ENCODE measurements at regions not wholly inside any gene's neighbourhood (a gene's known extent, or its start where the extent isn't known, plus 50 kb on each side); places are given as distances from the start of the nearest gene placed in this dataset.

DNA sequence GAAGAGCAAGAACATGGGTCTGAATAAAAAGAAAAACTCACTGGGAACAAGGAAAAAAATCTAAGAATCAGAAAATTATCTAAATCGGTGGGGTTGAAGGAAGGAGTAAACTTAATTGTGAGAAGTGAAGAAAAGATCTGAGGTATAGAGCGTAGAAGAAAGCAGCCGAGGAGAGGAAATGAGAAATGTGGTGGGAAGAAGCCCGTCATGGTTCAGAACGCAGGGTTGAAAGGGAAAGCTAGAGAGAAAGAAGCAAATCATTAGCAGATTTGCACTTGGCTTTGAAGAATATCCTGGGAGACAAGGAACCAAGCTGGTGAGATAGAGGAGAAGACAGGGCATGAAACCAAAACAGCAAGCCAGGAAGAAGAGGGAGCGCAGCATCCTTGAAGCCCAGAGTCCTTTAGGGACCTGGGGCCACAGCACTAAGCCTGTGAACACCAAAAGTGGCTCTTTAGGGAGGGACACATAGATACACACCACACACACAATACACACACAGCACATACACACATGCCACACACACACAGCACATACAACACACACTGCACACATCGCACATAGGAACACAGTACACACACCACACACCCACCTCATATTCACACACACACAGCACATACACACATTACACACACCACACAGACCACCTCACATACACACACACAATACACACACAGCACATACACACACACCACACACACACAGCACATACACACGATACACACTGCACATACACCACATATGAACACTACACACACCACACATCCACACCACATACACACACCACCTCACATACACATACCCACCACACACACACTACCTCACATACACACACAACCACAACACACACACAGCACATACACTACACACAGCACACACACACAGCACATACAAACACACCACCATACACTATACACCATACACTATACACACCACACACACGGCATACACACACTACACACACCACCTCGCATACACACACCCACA lies 274.6 kb downstream of the ETAA1 start:
- no peak overlapping the region for H2BK12ac ChIP-seq (ENCODE audit: low read length)

DNA sequence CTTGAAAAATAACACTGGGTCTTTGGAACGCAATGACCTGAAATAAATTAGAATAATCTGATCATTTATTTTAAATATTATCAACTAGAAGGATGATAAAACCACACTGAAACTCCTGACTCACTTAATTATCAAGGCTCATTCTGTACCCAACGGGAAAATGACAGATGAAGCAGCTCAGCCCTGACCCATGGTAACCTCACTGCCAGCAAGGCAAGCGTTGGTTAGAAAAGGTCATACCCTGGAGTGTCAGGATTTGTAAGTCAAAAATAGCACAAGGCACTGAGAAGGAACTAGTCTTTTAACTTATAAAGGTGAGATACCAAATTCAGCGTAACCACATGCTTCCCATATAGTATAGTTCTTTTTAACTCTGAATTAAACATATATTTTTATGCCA lies 277.5 kb downstream of the ETAA1 start:
- no peak for DNase-seq (ENCODE audit: low spot score)
- Histone ChIP-seq H3K4ac (ENCODE audit: low read length) (no peak overlapping the region), H3K9me3 (replicated peaks in 1 of 2; ENCODE audit: control insufficient read depth in 2 of 2, insufficient read depth in 1 of 2, low read depth in 1 of 2, low read length in 2 of 2) (peaks cover 0 to 12% of the 10 kb centered on the region in 2 donors), H2BK5ac (ENCODE audit: low read length) (no peak overlapping the region), H3K9ac (ENCODE audit: low read depth, low read length, poor library complexity) (no peak overlapping the region), H2AK5ac (ENCODE audit: low read depth, low read length) (no peak overlapping the region), H2BK15ac (ENCODE audit: low read length) (no peak overlapping the region), H3K14ac (ENCODE audit: low read length) (no peak overlapping the region), H3K4me1 (ENCODE audit: control insufficient read depth in 2 of 2, insufficient read depth in 1 of 2, low read depth in 1 of 2, low read length in 2 of 2) (peaks cover 0 to 3% of the 10 kb centered on the region in 2 donors), H3K27me3 (ENCODE audit: control insufficient read depth in 3 of 3, insufficient read depth in 3 of 3, low read depth in 1 of 3, low read length in 3 of 3) (no peaks in the 10 kb centered on the region), H2BK120ac (ENCODE audit: low read depth, low read length) (no peak overlapping the region), H3K18ac (ENCODE audit: low read length) (no peak overlapping the region), H2BK12ac (ENCODE audit: low read length) (no peak overlapping the region), H3K36me3 (replicated peaks in 1 of 2; ENCODE audit: control insufficient read depth in 2 of 2, insufficient read depth in 2 of 2, low read length in 2 of 2) (peaks cover 0 to 7% of the 10 kb centered on the region in 2 donors), H3K79me1 (ENCODE audit: low read depth, low read length) (peaks cover 2% of the 10 kb centered on the region), H4K91ac (ENCODE audit: low read depth, low read length, poor library complexity) (no peak overlapping the region), H3K4me2 (ENCODE audit: insufficient read depth, low read length, poor library complexity, severe bottlenecking) (no peak overlapping the region), H2AFZ (ENCODE audit: low read length) (no peak overlapping the region), H3K27ac (replicated peaks; ENCODE audit: low read length) (no peak overlapping the region), H3K4me3 (ENCODE audit: low read length in 2 of 2) (no peak overlapping the region), H3K23ac (ENCODE audit: low read depth, low read length, poor library complexity) (no peak overlapping the region), H4K8ac (ENCODE audit: low read depth, low read length) (no peak overlapping the region)
- no CpG with 5 or more reads among the region's 4 CpGs for WGBS, 2 donors (ENCODE audit: extremely low coverage in 2 of 2, insufficient read length in 2 of 2, insufficient replicate concordance in 1 of 2)

More for the DNA sequence above, 274.6 kb downstream of the ETAA1 start:
- Histone ChIP-seq H3K4me1 (ENCODE audit: control insufficient read depth in 2 of 2, insufficient read depth in 1 of 2, low read depth in 1 of 2, low read length in 2 of 2) (peaks cover 0 to 3% of the 10 kb centered on the region in 2 donors), H2BK15ac (ENCODE audit: low read length) (no peak overlapping the region), H3K27ac (replicated peaks; ENCODE audit: low read length) (no peak overlapping the region), H2AK5ac (ENCODE audit: low read depth, low read length) (no peak overlapping the region), H2BK5ac (ENCODE audit: low read length) (no peak overlapping the region), H3K9me3 (replicated peaks in 1 of 2; ENCODE audit: control insufficient read depth in 2 of 2, insufficient read depth in 1 of 2, low read depth in 1 of 2, low read length in 2 of 2) (peaks cover 0 to 12% of the 10 kb centered on the region in 2 donors), H3K18ac (ENCODE audit: low read length) (no peak overlapping the region), H2AFZ (ENCODE audit: low read length) (no peak overlapping the region), H3K4ac (ENCODE audit: low read length) (no peak overlapping the region), H4K8ac (ENCODE audit: low read depth, low read length) (no peak overlapping the region), H3K4me3 (ENCODE audit: low read length in 2 of 2) (peak overlapping the region in 1 of 2 donors; percentile 55), H3K79me1 (ENCODE audit: low read depth, low read length) (peaks cover 2% of the 10 kb centered on the region), H3K36me3 (replicated peaks in 1 of 2; ENCODE audit: control insufficient read depth in 2 of 2, insufficient read depth in 2 of 2, low read length in 2 of 2) (peaks cover 0 to 7% of the 10 kb centered on the region in 2 donors), H3K9ac (ENCODE audit: low read depth, low read length, poor library complexity) (peak overlapping the region; percentile 56), H3K4me2 (ENCODE audit: insufficient read depth, low read length, poor library complexity, severe bottlenecking) (no peak overlapping the region), H2BK120ac (ENCODE audit: low read depth, low read length) (no peak overlapping the region), H4K91ac (ENCODE audit: low read depth, low read length, poor library complexity) (no peak overlapping the region), H3K23ac (ENCODE audit: low read depth, low read length, poor library complexity) (peak overlapping the region; percentile 15), H3K14ac (ENCODE audit: low read length) (peak overlapping the region; percentile 10), H3K27me3 (ENCODE audit: control insufficient read depth in 3 of 3, insufficient read depth in 3 of 3, low read depth in 1 of 3, low read length in 3 of 3) (no peaks in the 10 kb centered on the region)
- WGBS, 2 donors (ENCODE audit: extremely low coverage in 2 of 2, insufficient read length in 2 of 2, insufficient replicate concordance in 1 of 2): 100% methylated on average over 2 of the region's 10 CpGs; no CpG with 5 or more reads in 1 of the 2 donors
- DNase-seq (ENCODE audit: low spot score): no peak

DNA sequence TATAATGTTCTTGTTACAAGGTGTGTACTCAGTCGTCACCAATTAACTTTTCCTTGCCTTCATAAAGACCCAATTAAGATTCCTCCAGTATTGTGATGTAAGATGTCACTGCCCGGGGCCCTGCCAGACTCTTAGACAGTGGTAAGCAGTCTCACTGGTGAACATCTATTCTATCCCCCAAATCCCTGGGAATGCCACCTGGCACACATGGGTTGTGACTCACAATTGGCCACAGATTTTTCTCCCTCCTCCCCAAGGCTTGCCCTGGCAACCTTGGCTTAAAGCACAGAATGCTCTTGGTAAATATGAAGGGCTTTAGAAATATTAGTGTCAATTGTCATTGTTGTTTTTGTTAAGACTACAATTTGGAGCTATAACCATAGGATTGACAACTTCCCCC lies 287.9 kb downstream of the ETAA1 start:
- no peak for DNase-seq (ENCODE audit: low spot score)
- no peaks in the 10 kb centered on the region for H3K9me3 ChIP-seq (replicated peaks in 1 of 2; ENCODE audit: control insufficient read depth in 2 of 2, insufficient read depth in 1 of 2, low read depth in 1 of 2, low read length in 2 of 2)
- no peak overlapping the region for H2BK5ac ChIP-seq (ENCODE audit: low read length)
- H3K79me1 ChIP-seq (ENCODE audit: low read depth, low read length): no peaks in the 10 kb centered on the region
- no peak overlapping the region for H2BK12ac ChIP-seq (ENCODE audit: low read length)
- H3K4me3 ChIP-seq (ENCODE audit: low read length in 2 of 2): no peak overlapping the region
- H2BK15ac ChIP-seq (ENCODE audit: low read length): no peak overlapping the region
- no peak overlapping the region for H3K9ac ChIP-seq (ENCODE audit: low read depth, low read length, poor library complexity)
- no peak overlapping the region for H3K4me2 ChIP-seq (ENCODE audit: insufficient read depth, low read length, poor library complexity, severe bottlenecking)
- no peak overlapping the region for H3K23ac ChIP-seq (ENCODE audit: low read depth, low read length, poor library complexity)
- no peak overlapping the region for H3K18ac ChIP-seq (ENCODE audit: low read length)
- no peaks in the 10 kb centered on the region for H3K4me1 ChIP-seq (ENCODE audit: control insufficient read depth in 2 of 2, insufficient read depth in 1 of 2, low read depth in 1 of 2, low read length in 2 of 2)
- H3K27ac ChIP-seq (replicated peaks; ENCODE audit: low read length): no peak overlapping the region
- H3K36me3 ChIP-seq (replicated peaks in 1 of 2; ENCODE audit: control insufficient read depth in 2 of 2, insufficient read depth in 2 of 2, low read length in 2 of 2): no peaks in the 10 kb centered on the region
- no peak overlapping the region for H3K14ac ChIP-seq (ENCODE audit: low read length)
- H2AFZ ChIP-seq (ENCODE audit: low read length): no peak overlapping the region
- no CpG with 5 or more reads among the region's 2 CpGs for WGBS, 2 donors (ENCODE audit: extremely low coverage in 2 of 2, insufficient read length in 2 of 2, insufficient replicate concordance in 1 of 2)
- H3K4ac ChIP-seq (ENCODE audit: low read length): no peak overlapping the region
- no peak overlapping the region for H2BK120ac ChIP-seq (ENCODE audit: low read depth, low read length)
- no peak overlapping the region for H2AK5ac ChIP-seq (ENCODE audit: low read depth, low read length)
- no peak overlapping the region for H4K91ac ChIP-seq (ENCODE audit: low read depth, low read length, poor library complexity)
- H4K8ac ChIP-seq (ENCODE audit: low read depth, low read length): no peak overlapping the region
- no peaks in the 10 kb centered on the region for H3K27me3 ChIP-seq (ENCODE audit: control insufficient read depth in 3 of 3, insufficient read depth in 3 of 3, low read depth in 1 of 3, low read length in 3 of 3)

DNA sequence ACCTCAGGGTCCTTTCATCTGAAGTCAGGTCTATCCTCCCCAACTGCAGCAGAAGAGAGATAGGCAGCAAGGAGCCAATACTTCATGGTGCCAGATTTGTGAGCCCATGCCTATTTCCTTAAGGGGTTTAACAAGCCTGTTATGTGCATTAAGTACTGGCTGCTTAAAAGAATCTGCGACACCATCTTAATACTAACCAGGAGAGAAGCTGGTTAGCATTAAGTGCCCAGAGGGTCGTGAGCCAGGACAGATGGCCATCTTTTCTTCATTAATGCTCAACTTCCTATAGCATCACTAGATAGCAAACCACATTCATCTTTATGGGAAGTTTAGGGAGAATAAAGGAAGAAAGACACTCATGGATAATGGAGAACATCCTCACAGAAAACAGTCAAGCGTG lies 289.1 kb downstream of the ETAA1 start:
- no peak overlapping the region for H2BK15ac ChIP-seq (ENCODE audit: low read length)
- H3K9ac ChIP-seq (ENCODE audit: low read depth, low read length, poor library complexity): no peak overlapping the region
- no peak overlapping the region for H2BK12ac ChIP-seq (ENCODE audit: low read length)
- H4K91ac ChIP-seq (ENCODE audit: low read depth, low read length, poor library complexity): no peak overlapping the region
- no peak overlapping the region for H4K8ac ChIP-seq (ENCODE audit: low read depth, low read length)
- H3K4me2 ChIP-seq (ENCODE audit: insufficient read depth, low read length, poor library complexity, severe bottlenecking): no peak overlapping the region
- H3K79me1 ChIP-seq (ENCODE audit: low read depth, low read length): no peaks in the 10 kb centered on the region
- no peaks in the 10 kb centered on the region for H3K9me3 ChIP-seq (replicated peaks in 1 of 2; ENCODE audit: control insufficient read depth in 2 of 2, insufficient read depth in 1 of 2, low read depth in 1 of 2, low read length in 2 of 2)
- no peak overlapping the region for H3K4ac ChIP-seq (ENCODE audit: low read length)
- H3K4me3 ChIP-seq (ENCODE audit: low read length in 2 of 2): no peak overlapping the region
- no peak overlapping the region for H2BK120ac ChIP-seq (ENCODE audit: low read depth, low read length)
- no peak overlapping the region for H3K14ac ChIP-seq (ENCODE audit: low read length)
- no CpG with 5 or more reads among the region's 3 CpGs for WGBS, 2 donors (ENCODE audit: extremely low coverage in 2 of 2, insufficient read length in 2 of 2, insufficient replicate concordance in 1 of 2)
- no peaks in the 10 kb centered on the region for H3K27me3 ChIP-seq (ENCODE audit: control insufficient read depth in 3 of 3, insufficient read depth in 3 of 3, low read depth in 1 of 3, low read length in 3 of 3)
- H3K4me1 ChIP-seq (ENCODE audit: control insufficient read depth in 2 of 2, insufficient read depth in 1 of 2, low read depth in 1 of 2, low read length in 2 of 2): no peaks in the 10 kb centered on the region
- no peaks in the 10 kb centered on the region for H3K36me3 ChIP-seq (replicated peaks in 1 of 2; ENCODE audit: control insufficient read depth in 2 of 2, insufficient read depth in 2 of 2, low read length in 2 of 2)
- H3K18ac ChIP-seq (ENCODE audit: low read length): no peak overlapping the region
- no peak overlapping the region for H3K27ac ChIP-seq (replicated peaks; ENCODE audit: low read length)
- DNase-seq (ENCODE audit: low spot score): no peak
- no peak overlapping the region for H3K23ac ChIP-seq (ENCODE audit: low read depth, low read length, poor library complexity)
- no peak overlapping the region for H2BK5ac ChIP-seq (ENCODE audit: low read length)
- no peak overlapping the region for H2AFZ ChIP-seq (ENCODE audit: low read length)
- H2AK5ac ChIP-seq (ENCODE audit: low read depth, low read length): no peak overlapping the region
